Body of pancreas (tissue), 4 donors: ENCODE measurements at regions not wholly inside any gene's neighbourhood (a gene's known extent, or its start where the extent isn't known, plus 50 kb on each side); places are given as distances from the start of the nearest gene placed in this dataset.

Experiments used
- ATAC-seq: fragments of 150-250 bp; one replicate; pipeline ENCODE4 v1.9.1; 2016
- DNase-seq, 4 donors: peaks; one replicate each; pipeline ENCODE4 v3.0.0-alpha.2; 2019
- H3K27ac ChIP-seq, 4 donors: fragments of 200-600 bp; sonication (generic); 1 replicate in 3 of 4; 2 replicates in 1 of 4; pipeline versions ENCODE4 v1.5.1 to v1.6.1; 2016 to 2019; ENCODE audit warnings: mild to moderate bottlenecking in 1 of 4, mixed read lengths in 1 of 4, moderate library complexity in 1 of 4
- H3K27me3 ChIP-seq, 2 donors: fragments of 200-600 bp; sonication (generic); one replicate each; pipeline ENCODE4 v1.6.0; 2016; ENCODE audit warnings: mild to moderate bottlenecking in 1 of 2
- H3K36me3 ChIP-seq, 2 donors: fragments of 200-600 bp; sonication (generic); replicated peaks in 1 of 2; 2 replicates each; pipeline ENCODE4 v1.5.1; 2016; ENCODE audit warnings: low read depth in 2 of 2; ENCODE audit not compliant: insufficient read depth in 1 of 2
- H3K4me1 ChIP-seq: fragments of 200-600 bp; sonication (generic); one replicate; pipeline ENCODE4 v1.6.0; 2016
- H3K4me3 ChIP-seq, 2 donors: fragments of 200-600 bp; sonication (generic); 1 replicate in 1 of 2; 2 replicates in 1 of 2; pipeline ENCODE4 v1.5.1; 2016 to 2019
- H3K9me3 ChIP-seq, 3 donors: fragments of 200-600 bp; sonication (generic); 1 replicate in 2 of 3; 2 replicates in 1 of 3; pipeline ENCODE4 v1.5.1; 2016
- POLR2A ChIP-seq, 3 donors: fragments of 450-650 bp; IDR thresholded peaks; one replicate each; pipeline ENCODE4 v1.6.1; 2016; ENCODE audit warnings: antibody characterized with exemption in 3 of 3, mild to moderate bottlenecking in 2 of 3
- WGBS, 2 donors: methylation state at CpG; one replicate each; pipeline ENCODE4 v1.1.5; 2017; 5-methylcytosine and 5-hydroxymethylcytosine counted together
- intact Hi-C: fragments of 100-400 bp; cut with DNase I; formaldehyde crosslinking; loops from one replicate; pipeline ENCODE4 v1.15.1; 2023
- TF ChIP-seq, protein P1 (sequence below), 7 experiments: fragments of 450-650 bp in 4 of 7; fragments of 200-600 bp in 3 of 7; sonication (generic) in 3 of 7; IDR thresholded peaks; one replicate each; pipeline ENCODE4 v1.5.1; 2016 to 2019; ENCODE audit warnings: antibody characterized with exemption in 7 of 7

DNA sequence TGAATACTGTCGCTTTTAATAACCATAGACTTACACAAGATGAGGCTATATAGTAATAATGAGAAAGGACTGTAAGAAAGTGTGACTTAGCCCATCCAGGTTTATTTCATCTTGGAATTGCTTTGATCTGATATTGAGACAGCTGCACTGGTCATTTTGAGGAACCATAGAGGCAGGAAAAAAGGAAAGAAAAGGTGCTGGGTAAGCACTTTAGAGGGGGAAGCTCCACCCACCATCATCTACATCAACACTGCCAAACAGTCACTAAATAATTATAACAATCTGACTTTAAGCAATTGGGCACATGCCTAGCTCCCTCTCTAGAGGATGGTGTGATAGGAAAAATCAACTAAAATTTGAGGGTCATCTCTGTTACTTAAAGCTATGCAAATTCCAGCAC, 70.6 kb upstream of the ST6GALNAC3 start:
- Histone ChIP-seq H3K36me3 (no peaks in the 10 kb centered on the region), H3K4me1 (no peaks in the 10 kb centered on the region), H3K27me3 (no peaks in the 10 kb centered on the region), H3K9me3 (no peaks in the 10 kb centered on the region), H3K4me3 (no peak overlapping the region), H3K27ac (no peak overlapping the region)
- intact Hi-C loops: no loop called here
- TF ChIP-seq POLR2A (IDR thresholded peaks at IDR 0.05): no peak
- TF ChIP-seq, protein P1, sequence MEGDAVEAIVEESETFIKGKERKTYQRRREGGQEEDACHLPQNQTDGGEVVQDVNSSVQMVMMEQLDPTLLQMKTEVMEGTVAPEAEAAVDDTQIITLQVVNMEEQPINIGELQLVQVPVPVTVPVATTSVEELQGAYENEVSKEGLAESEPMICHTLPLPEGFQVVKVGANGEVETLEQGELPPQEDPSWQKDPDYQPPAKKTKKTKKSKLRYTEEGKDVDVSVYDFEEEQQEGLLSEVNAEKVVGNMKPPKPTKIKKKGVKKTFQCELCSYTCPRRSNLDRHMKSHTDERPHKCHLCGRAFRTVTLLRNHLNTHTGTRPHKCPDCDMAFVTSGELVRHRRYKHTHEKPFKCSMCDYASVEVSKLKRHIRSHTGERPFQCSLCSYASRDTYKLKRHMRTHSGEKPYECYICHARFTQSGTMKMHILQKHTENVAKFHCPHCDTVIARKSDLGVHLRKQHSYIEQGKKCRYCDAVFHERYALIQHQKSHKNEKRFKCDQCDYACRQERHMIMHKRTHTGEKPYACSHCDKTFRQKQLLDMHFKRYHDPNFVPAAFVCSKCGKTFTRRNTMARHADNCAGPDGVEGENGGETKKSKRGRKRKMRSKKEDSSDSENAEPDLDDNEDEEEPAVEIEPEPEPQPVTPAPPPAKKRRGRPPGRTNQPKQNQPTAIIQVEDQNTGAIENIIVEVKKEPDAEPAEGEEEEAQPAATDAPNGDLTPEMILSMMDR (IDR thresholded peaks at IDR 0.05): no peak
- 79 to 94% methylated on average over 1 of the region's 1 CpG for WGBS, 2 donors
- DNase-seq (no peak), ATAC-seq (no peak)

- Histone ChIP-seq H3K27ac (no peak overlapping the region), H3K4me1 (no peaks in the 10 kb centered on the region), H3K36me3 (no peaks in the 10 kb centered on the region), H3K27me3 (no peaks in the 10 kb centered on the region), H3K4me3 (no peak overlapping the region), H3K9me3 (no peaks in the 10 kb centered on the region)
- ATAC-seq: no peak
- intact Hi-C loops: no loop called here
- WGBS, 2 donors: 60% methylated on average over 4 of the region's 4 CpGs
- TF ChIP-seq, protein P1 (IDR thresholded peaks at IDR 0.05): no peak
- no peak for TF ChIP-seq POLR2A (IDR thresholded peaks at IDR 0.05)
- no peak for DNase-seq
Observed at GRCh38 chr1:76005765-76006164, 68.8 kb upstream of the ST6GALNAC3 start.

DNA sequence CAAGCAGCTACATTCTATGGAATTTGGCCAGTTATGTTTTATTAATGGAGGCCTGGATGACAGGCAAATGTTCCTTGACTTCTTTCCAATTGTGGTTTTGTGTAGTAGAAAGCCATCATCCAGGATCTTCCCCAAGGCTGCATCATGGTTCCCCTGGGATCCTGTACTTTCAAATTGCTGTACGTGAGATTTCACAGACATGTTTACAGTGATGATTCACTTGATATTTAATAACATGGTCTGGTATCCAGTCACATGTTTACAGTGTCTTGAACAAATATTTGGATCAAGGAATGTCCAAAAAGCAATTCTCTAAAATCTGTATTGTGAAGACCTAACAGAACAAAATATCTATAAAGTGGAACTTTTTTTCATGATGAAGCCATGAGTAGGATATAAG, 68.3 kb upstream of the ST6GALNAC3 start:
- no peaks in the 10 kb centered on the region for H3K27me3 ChIP-seq
- DNase-seq (peak in 2 of 4 donors; percentile 6 to 33), ATAC-seq (peak; percentile 45)
- H3K9me3 ChIP-seq: no peaks in the 10 kb centered on the region
- WGBS, 2 donors: 56 to 64% methylated on average over 1 of the region's 1 CpG
- intact Hi-C loops: no loop called here
- no peak overlapping the region for H3K4me3 ChIP-seq
- H3K4me1 ChIP-seq: no peaks in the 10 kb centered on the region
- H3K36me3 ChIP-seq: no peaks in the 10 kb centered on the region
- no peak overlapping the region for H3K27ac ChIP-seq
- TF ChIP-seq POLR2A (IDR thresholded peaks at IDR 0.05): no peak
- TF ChIP-seq, protein P1 (IDR thresholded peaks at IDR 0.05): no peak

DNA sequence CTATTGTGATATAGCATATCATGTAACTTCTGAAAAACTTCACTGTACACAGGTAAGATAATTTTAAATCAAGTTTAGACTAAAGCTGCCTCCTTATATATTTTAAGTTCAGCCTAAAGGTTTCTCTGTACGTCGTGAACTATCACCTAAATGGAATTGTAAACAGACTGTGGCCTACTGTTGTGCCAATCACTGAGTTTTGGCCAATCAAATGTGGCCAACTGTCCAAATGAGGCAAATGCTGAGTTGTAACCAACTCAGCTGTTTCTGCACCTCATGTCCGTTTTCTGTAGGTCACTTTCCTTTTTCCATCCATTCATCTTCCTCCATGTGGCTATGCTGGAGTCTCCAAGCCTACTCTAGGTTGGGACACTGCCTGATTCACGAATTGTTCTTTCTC, 63.7 kb upstream of the ST6GALNAC3 start:
- H3K36me3 ChIP-seq: no peaks in the 10 kb centered on the region
- no peaks in the 10 kb centered on the region for H3K9me3 ChIP-seq
- no peak for ATAC-seq
- no peak for DNase-seq
- no peaks in the 10 kb centered on the region for H3K4me1 ChIP-seq
- 57 to 67% methylated on average over 4 of the region's 4 CpGs for WGBS, 2 donors
- intact Hi-C loops: no loop called here
- no peaks in the 10 kb centered on the region for H3K27me3 ChIP-seq
- no peak overlapping the region for H3K4me3 ChIP-seq
- TF ChIP-seq, protein P1 (IDR thresholded peaks at IDR 0.05): no peak
- no peak for TF ChIP-seq POLR2A (IDR thresholded peaks at IDR 0.05)
- H3K27ac ChIP-seq: no peak overlapping the region

DNA sequence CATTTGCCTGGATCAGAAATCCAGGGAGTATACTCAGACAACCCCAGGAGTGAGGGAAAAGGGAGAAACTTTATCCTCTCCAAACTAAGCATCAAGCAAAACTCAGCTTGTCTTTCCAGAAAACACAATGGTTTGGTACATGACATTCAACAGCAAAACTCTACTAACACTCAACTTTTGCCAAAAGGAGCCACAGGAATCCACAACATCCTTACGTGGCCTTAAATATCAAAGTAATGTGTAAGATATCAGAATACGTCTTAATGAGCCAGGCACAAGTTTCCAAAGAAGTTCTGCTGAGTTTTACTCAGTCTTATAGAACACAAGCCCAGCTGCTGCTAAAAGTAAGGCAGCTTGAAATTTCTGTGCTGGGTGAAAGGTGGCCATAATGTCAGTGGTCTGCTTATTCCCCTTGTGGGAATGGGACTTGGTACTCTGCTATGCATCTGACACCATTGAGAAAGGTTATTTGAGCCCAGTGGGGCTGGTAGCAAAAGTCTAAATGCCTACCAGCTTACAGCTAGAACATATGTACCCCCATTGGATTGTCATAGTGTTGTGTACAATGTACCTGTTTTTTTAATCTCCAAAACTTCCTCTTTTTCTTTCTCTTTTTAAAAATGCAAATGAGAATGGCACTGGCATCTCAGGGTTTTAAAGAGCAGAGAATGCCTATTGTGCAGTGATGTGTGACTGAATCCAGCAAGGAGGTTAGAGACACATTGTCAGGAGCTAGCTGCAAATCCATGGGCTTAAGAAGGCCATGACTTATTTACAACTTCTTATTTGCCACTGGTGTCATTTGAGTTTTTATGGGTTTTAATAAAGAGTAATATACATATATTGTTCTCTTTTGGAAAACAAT, 62.0 kb upstream of the ST6GALNAC3 start:
- Histone ChIP-seq H3K27me3 (no peaks in the 10 kb centered on the region), H3K36me3 (no peaks in the 10 kb centered on the region), H3K4me3 (no peak overlapping the region), H3K4me1 (no peaks in the 10 kb centered on the region), H3K27ac (no peak overlapping the region), H3K9me3 (no peaks in the 10 kb centered on the region)
- DNase-seq: no peak
- no peak for TF ChIP-seq POLR2A (IDR thresholded peaks at IDR 0.05)
- TF ChIP-seq, protein P1 (IDR thresholded peaks at IDR 0.05): no peak
- intact Hi-C loops: no loop called here
- WGBS, 2 donors: 57 to 59% methylated on average over 2 of the region's 2 CpGs
- no peak for ATAC-seq
